CD4-positive, alpha-beta T cell treated with Interleukin-21 for 1 hour (primary cell): ENCODE measurements at regions not wholly inside any gene's neighbourhood (a gene's known extent, or its start where the extent isn't known, plus 50 kb on each side); places are given as distances from the start of the nearest gene placed in this dataset.

Experiments
- DNase-seq: peaks from one replicate; pipeline ENCODE4 v3.0.0-alpha.2; 2020

DNA sequence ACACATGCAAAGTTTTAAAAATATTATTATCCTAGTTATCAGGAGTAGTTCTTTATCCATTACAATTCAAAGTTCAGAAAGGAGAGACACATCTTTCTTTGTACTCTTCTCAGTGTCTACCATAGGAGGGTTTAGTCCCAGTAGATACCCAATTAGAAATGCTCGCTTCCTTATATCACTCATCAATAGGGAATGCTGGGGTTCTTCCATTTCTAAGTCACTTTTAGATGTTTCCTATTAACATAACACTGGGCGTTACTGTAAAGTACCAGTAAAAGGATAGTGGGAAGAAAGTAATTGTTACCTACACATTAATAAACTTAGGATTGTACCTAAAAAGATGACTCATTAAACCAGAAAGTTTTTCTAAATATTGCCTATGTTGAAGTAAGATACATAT lies 348.3 kb upstream of the CDH6 start:
- DNase-seq = no peak

DNA sequence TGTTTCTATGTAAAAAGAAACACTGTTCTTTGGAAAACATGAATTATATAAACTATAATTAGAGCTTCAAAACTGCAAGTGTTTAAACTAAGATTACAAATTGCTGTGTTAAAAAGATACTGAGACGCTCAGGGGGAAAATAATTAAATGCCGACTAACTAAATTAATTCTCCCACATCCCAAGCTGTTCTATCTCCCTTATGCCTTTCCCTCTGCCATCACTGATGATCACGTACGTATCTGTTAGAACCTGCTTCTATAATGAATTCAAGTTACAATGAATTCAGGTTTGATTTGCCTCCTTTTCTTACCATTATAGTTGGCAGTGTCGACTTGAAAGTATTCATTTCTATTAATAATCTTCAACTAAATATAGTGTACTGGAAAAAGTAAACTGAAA lies 349.9 kb upstream of the CDH6 start:
- no peak for DNase-seq

GRCh38 chr5:30839956-30840355 lies 353.5 kb upstream of the CDH6 start:
- DNase-seq = no peak

DNA sequence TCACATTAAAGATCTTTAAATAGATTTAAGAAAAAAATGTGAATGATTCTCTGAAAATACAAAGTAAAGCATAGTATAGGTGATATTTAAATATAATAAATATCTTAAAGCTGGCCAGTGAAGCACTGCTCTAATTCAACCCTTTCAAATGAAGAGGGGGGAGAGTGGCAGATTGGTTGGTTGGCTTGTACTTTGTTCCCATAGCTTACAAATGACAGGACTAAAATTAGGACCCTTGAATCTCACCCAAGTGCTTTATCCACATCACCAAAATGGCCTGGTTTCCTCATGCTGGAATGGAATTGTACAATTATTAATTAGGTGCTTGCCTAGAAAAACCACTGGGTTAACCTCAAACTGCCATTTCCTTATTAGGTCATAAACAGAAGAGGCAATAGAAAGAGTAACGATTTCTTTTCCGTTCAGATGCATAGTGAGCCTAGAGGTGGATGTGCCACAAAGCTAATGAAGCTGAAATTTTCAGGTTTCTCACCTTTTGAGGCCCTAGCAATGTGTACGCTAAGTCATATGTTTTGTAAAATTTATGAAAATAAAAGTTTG lies 354.5 kb upstream of the CDH6 start:
- DNase-seq = no peak

DNA sequence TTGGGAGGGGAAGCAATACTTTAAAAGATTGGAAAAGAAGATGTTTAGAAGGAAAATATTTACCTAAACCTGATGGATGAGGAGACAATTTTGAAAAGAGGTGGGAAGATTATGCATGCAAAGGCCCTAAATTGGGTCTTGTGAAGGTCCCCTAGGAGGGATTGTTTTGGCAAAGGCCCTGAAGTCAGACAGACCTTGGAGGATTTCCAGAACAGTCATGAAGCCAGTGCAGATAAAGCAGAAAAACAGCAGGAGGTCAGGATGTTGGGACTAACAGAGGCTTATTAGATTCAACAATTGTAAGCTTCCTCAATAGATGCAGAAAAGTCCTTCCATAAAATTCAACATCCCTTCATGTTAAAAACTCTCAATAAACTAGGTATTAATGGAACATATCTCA lies 361.0 kb upstream of the CDH6 start:
- no peak for DNase-seq

GRCh38 chr5:30831605-30832004 lies 361.9 kb upstream of the CDH6 start:
- DNase-seq = no peak

DNA sequence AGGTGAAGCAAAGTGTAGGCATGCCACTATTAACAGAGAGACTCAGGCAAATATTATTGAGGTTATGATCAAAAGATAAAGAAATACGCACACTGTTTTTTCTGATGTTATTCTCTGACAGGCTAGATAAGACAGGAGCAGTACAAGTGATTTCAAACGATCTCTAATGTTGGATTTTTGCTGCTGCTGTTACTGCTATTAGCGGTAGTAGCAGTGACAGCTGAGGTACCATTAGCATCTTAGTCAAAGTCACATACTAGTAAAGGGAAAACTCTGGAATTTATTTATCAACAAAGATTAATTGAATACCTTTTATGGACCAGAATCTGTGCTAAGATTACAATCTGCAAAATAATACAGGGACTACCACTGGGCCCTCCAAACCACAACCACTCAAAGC lies 362.4 kb upstream of the CDH6 start:
- no peak for DNase-seq

DNA sequence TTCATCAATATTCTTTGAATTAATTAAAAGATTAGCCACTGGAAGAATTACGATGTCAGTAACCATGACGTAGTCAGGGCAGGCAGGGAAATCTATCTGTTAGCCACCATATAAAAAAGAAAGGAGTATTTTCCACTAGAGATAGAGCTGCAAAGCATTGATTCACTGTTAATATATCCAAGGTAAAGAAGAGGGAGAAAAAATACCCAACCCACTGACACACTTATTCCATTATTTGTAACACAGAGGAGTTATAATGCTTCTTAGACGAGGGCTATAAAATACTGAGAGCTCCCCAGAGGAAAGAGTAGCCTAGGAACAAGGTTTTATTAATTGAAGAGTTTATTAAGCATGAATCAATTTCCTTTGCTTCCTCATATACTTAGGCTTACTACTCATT lies 382.2 kb upstream of the CDH6 start:
- no peak for DNase-seq

- DNase-seq = no peak
Measured at GRCh38 chr5:30809933-30810332, 383.6 kb upstream of the CDH6 start.

- no peak for DNase-seq
Measured at GRCh38 chr5:30808996-30809395, 384.5 kb upstream of the CDH6 start.

- DNase-seq = no peak
Measured at GRCh38 chr5:30804739-30805505, 388.6 kb upstream of the CDH6 start.

- DNase-seq = no peak
Measured at GRCh38 chr5:30802961-30803705, 390.4 kb upstream of the CDH6 start.

- DNase-seq = no peak
Measured at GRCh38 chr5:30781643-30782042, 411.8 kb upstream of the CDH6 start.

DNA sequence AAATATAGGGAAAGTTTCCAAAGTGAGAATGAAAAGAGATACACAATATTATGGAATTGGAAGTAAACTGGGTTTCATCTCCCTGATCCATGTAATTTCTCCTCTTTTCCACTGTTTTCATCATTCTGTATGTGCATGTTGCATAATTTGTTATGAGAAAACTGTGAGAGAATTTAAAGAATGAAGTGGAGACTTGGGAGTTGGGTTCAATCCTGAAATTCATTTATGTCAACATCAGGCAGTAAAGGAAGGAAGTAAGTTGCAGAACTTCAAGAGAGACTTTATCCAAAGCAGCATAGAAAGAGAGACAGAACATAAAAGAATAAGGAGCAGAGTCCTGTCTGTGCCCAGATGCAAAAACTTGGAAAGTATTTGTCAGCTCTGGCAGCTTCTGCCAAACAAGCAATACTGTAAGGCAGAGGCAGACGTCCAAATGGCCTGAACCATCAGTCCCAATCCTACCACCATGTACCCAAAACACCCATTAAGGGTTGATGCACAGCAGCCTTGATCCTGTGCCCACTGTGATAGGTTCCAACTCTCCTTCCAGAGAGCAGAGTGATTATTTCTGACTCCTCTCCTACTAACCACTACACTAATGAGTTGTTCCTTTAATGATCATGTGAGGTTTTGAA lies 425.3 kb upstream of the CDH6 start:
- DNase-seq = no peak

GRCh38 chr5:30765706-30766105 lies 427.8 kb upstream of the CDH6 start:
- DNase-seq = no peak

DNA sequence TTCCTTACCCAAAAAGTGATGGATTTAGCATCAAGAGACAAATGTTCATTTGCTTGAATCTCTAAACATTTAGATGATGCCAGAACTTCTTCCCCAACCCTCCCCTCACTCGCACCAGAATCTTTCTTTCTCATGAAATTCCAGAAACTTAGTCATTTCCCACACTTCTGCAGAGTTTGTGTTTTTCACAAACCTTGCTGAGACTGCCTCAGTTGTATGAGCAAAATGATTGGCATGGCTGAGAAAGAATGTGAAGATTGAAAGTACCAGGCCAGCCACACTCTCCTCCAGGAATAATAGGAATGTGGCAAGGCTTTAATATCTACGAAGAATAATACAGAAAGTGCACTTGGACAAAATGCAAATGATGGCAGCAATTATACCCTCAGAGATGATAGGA lies 428.3 kb upstream of the CDH6 start:
- DNase-seq = no peak

DNA sequence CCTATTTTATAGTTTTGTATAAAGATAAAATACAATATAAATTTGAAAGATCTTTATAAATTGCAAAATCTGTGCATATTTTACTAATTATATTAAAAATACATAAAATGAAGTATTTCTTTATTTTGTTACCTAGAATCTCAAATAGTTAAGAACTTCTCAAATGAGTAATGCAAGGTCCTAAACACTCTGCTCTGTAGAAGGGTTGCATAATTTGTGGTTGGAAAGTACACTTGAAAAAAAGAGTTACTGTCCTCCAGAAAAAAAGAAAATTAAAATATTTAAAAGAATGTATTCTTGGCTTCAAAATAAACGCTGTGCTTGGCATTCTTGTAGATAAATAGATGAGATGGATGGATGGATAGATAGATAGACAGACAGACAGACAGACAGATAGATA lies 428.8 kb upstream of the CDH6 start:
- no peak for DNase-seq

- no peak for DNase-seq
Measured at GRCh38 chr5:30759731-30760130, 433.8 kb upstream of the CDH6 start.

- DNase-seq = no peak
Measured at GRCh38 chr5:30752015-30752414, 441.5 kb upstream of the CDH6 start.

DNA sequence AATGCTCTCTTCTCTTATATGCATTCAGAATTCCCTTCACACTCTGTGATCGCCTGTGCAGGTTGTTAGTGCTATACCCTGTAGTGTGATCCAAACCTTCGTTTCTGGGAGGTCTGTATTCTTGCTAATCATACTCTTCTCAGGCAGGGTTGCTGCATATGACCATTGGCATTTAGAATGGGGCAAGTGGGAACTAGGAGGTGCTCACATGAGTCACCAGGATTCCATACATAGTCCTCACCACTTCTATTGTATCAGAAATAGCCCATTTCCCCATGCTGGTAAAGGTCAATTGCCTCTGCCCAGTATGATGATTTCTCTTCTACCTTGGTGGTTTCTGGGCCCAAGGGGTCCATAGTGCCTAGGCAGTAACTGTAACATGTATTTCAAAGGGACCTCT lies 443.5 kb upstream of the CDH6 start:
- DNase-seq = no peak

GRCh38 chr5:30747412-30747811 lies 446.1 kb upstream of the CDH6 start:
- DNase-seq = no peak

- no peak for DNase-seq
Measured at GRCh38 chr5:30736669-30737068, 456.8 kb upstream of the CDH6 start.

GRCh38 chr5:30734118-30734517 lies 459.4 kb upstream of the CDH6 start:
- no peak for DNase-seq

DNA sequence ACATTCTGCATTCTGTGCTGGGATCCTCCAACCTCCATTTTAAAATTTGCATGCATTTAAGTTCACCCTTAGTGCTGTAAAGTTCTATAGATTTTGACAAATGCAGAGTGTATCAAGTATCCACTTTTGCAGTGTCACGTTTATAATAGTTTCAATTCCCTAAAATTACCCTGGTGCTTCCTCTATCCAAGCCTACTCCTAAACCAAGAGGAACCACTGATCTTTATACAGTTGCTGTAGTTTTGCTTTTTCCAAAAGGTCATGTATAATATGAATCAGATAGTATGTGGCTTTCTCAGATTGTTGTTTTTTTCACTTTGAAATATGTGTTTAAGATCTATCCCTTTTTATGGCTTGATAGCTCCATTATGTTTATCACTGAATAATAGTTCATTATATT lies 468.4 kb upstream of the CDH6 start:
- DNase-seq = no peak
